A549 (cell line): ENCODE measurements at regions not wholly inside any gene's neighbourhood (a gene's known extent, or its start where the extent isn't known, plus 50 kb on each side); places are given as distances from the start of the nearest gene placed in this dataset.

ENCODE experiments used
- BHLHE40 ChIP-seq: IDR thresholded peaks from 2 replicates; pipeline ENCODE4 v1.6.1; 2012; ENCODE audit warnings: low read depth, low read length, inconsistent platforms
- CEBPB ChIP-seq, 2 experiments: fragments of >200 bp in 1 of 2; sonication (Bioruptor Twin) in 1 of 2; formaldehyde crosslinking in 1 of 2; IDR thresholded peaks; 2 replicates each; pipeline ENCODE4 v1.6.1; 2012 to 2016
- CHD4 ChIP-seq: fragments of 200-600 bp; sonication (generic); IDR thresholded peaks from 2 replicates; pipeline ENCODE4 v1.6.1; 2016; ENCODE audit warnings: antibody characterized with exemption, mild to moderate bottlenecking, borderline replicate concordance
- CTCF ChIP-seq: fragments of >200 bp; sonication (Bioruptor Twin); formaldehyde crosslinking; IDR thresholded peaks from 3 replicates; pipeline ENCODE4 v1.5.1; 2016
- EP300 ChIP-seq, 2 experiments: fragments of >200 bp; sonication (Bioruptor Twin); formaldehyde crosslinking; IDR thresholded peaks; 2 replicates in 1 of 2; 3 replicates in 1 of 2; pipeline ENCODE4 v1.6.1; 2016 to 2017
- JUNB ChIP-seq: fragments of >200 bp; sonication (Bioruptor Twin); formaldehyde crosslinking; IDR thresholded peaks from 2 replicates; pipeline ENCODE4 v1.6.1; 2016
- MAX ChIP-seq: IDR thresholded peaks from 2 replicates; pipeline ENCODE4 v1.6.1; 2012
- PBX3 ChIP-seq: IDR thresholded peaks from 2 replicates; pipeline ENCODE4 v1.6.1; 2012
- POLR2A ChIP-seq: IDR thresholded peaks from 2 replicates; pipeline ENCODE4 v1.6.1; 2012; ENCODE audit warnings: mild to moderate bottlenecking, low read length
- RAD21 ChIP-seq, 2 experiments: fragments of >200 bp in 1 of 2; sonication (Bioruptor Twin) in 1 of 2; formaldehyde crosslinking in 1 of 2; IDR thresholded peaks in 1 of 2; conservative IDR thresholded peaks in 1 of 2; 2 replicates in 1 of 2; 3 replicates in 1 of 2; pipeline ENCODE4 v1.6.1; 2012 to 2018; ENCODE audit warnings: inconsistent platforms in 1 of 2
- RCOR1 ChIP-seq: fragments of 150-350 bp; IDR thresholded peaks from 2 replicates; pipeline ENCODE4 v1.6.1; 2014; ENCODE audit warnings: antibody characterized with exemption, low read length, low read depth
- REST ChIP-seq: fragments of 200-600 bp; sonication (generic); IDR thresholded peaks from 2 replicates; pipeline ENCODE4 v1.6.1; 2016; ENCODE audit warnings: antibody characterized with exemption, mild to moderate bottlenecking, moderate library complexity
- USF2 ChIP-seq: fragments of 450-650 bp; IDR thresholded peaks from 2 replicates; pipeline ENCODE4 v1.6.1; 2014; ENCODE audit warnings: antibody characterized with exemption
- ZC3H11A ChIP-seq: fragments of 450-650 bp; IDR thresholded peaks from 2 replicates; pipeline ENCODE4 v1.6.1; 2014; ENCODE audit warnings: antibody characterized with exemption, mild to moderate bottlenecking

GRCh38 chr9:126107693-126108092 is 218.9 kb upstream of the MVB12B start:
- TF ChIP-seq CTCF (no peak), CHD4 (no peak), PBX3 (no peak), RAD21 (conservative IDR thresholded peaks at IDR 0.05 in 1 of 2, IDR thresholded peaks at IDR 0.05 in 1 of 2) (no peak), EP300 (IDR thresholded peaks at IDR 0.05) (no peak), CEBPB (IDR thresholded peaks at IDR 0.05) (no peak), USF2 (no peak), POLR2A (no peak), REST (no peak), ZC3H11A (no peak), BHLHE40 (no peak), MAX (no peak), JUNB (no peak), RCOR1 (no peak)
